ENCODE measurements at regions not wholly inside any gene's neighbourhood (a gene's known extent, or its start where the extent isn't known, plus 50 kb on each side); places are given as distances from the start of the nearest gene placed in this dataset.

- TF ChIP-seq CTCF (IDR thresholded peaks at IDR 0.05; ENCODE audit: control extremely low read depth in 1 of 3, insufficient read depth in 1 of 3, low read depth in 1 of 3, low read length in 3 of 3) (no peak), JUND (IDR thresholded peaks at IDR 0.05; ENCODE audit: low read length) (no peak), EZH2 (IDR thresholded peaks at IDR 0.05; ENCODE audit: low read depth, low read length, severe bottlenecking) (no peak), POLR2AphosphoS5 (IDR thresholded peaks at IDR 0.05; ENCODE audit: low read depth, low read length) (no peak), EGR1 (IDR thresholded peaks at IDR 0.05; ENCODE audit: borderline replicate concordance, low read depth, low read length) (no peak), POLR2A (IDR thresholded peaks at IDR 0.05; ENCODE audit: control extremely low read depth in 1 of 2, low read depth in 2 of 2, low read length in 2 of 2) (no peak), SIX5 (IDR thresholded peaks at IDR 0.05; ENCODE audit: low read depth, low read length) (no peak)
Measured at GRCh38 chr12:125519026-125519651, 453.9 kb downstream of the AACS start.
